DND-41 (cell line): ENCODE measurements at regions not wholly inside any gene's neighbourhood (a gene's known extent, or its start where the extent isn't known, plus 50 kb on each side); places are given as distances from the start of the nearest gene placed in this dataset.

Source experiments
- EZH2 ChIP-seq: IDR thresholded peaks from 3 replicates; pipeline ENCODE4 v1.6.1; 2012; ENCODE audit warnings: borderline replicate concordance, low read depth, mild to moderate bottlenecking, moderate library complexity, low read length, inconsistent platforms; ENCODE audit not compliant: severe bottlenecking
- TF ChIP-seq, protein P1 (sequence below): IDR thresholded peaks from 2 replicates; pipeline ENCODE4 v1.5.1; 2012; ENCODE audit warnings: borderline replicate concordance, low read length, moderate library complexity, mild to moderate bottlenecking; ENCODE audit not compliant: poor library complexity, severe bottlenecking; ENCODE audit errors: extremely low read depth

DNA sequence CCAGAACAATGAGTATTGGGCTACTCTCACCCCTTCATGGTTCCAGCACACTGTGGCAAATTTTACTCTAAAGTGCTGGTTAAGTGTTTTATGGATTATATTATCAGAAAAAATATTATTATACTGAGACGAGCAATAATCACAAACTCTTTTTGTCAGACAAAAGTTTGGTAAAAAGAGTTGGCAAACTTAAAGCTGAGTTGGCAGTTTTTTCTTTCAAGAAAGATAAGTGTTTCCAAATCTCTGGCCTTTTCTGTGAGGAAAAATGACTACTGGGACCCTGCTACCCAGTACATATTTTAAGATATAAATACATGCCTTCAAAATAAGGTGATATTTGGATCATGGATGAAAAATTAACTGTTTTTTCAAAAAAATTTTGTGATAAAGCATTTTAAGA is 471.5 kb upstream of the IL12A start:
- TF ChIP-seq, protein P1, sequence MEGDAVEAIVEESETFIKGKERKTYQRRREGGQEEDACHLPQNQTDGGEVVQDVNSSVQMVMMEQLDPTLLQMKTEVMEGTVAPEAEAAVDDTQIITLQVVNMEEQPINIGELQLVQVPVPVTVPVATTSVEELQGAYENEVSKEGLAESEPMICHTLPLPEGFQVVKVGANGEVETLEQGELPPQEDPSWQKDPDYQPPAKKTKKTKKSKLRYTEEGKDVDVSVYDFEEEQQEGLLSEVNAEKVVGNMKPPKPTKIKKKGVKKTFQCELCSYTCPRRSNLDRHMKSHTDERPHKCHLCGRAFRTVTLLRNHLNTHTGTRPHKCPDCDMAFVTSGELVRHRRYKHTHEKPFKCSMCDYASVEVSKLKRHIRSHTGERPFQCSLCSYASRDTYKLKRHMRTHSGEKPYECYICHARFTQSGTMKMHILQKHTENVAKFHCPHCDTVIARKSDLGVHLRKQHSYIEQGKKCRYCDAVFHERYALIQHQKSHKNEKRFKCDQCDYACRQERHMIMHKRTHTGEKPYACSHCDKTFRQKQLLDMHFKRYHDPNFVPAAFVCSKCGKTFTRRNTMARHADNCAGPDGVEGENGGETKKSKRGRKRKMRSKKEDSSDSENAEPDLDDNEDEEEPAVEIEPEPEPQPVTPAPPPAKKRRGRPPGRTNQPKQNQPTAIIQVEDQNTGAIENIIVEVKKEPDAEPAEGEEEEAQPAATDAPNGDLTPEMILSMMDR = no peak
- TF ChIP-seq EZH2 = no peak
